Uterus (tissue), 3 donors: ENCODE measurements at regions not wholly inside any gene's neighbourhood (a gene's known extent, or its start where the extent isn't known, plus 50 kb on each side); places are given as distances from the start of the nearest gene placed in this dataset.
"Not testable (repeated sequence)": the region's sequence is repeated elsewhere in the genome, so short reads cannot be mapped to it uniquely, and the experiment has no call there.

Experiments
- DNase-seq, 2 donors: peaks; one replicate each; pipeline ENCODE4 v3.0.0-alpha.2; 2019 to 2020
- H3K27ac ChIP-seq, 2 donors: fragments of 200-600 bp; sonication (generic); 1 replicate in 1 of 2; 2 replicates in 1 of 2; pipeline ENCODE4 v1.5.1; 2016 to 2018
- H3K27me3 ChIP-seq, 2 donors: fragments of 200-600 bp; sonication (generic); one replicate each; pipeline ENCODE4 v1.5.1; 2018 to 2019; ENCODE audit warnings: control low read depth in 1 of 2
- H3K36me3 ChIP-seq, 2 donors: fragments of 200-600 bp; sonication (generic); one replicate each; pipeline ENCODE4 v1.5.1; 2019; ENCODE audit warnings: control low read depth in 1 of 2
- H3K4me1 ChIP-seq, 2 donors: fragments of 200-600 bp; sonication (generic); one replicate each; pipeline ENCODE4 v1.5.1; 2018 to 2019; ENCODE audit warnings: control low read depth in 1 of 2
- H3K4me3 ChIP-seq, 2 donors: fragments of 200-600 bp; sonication (generic); 1 replicate in 1 of 2; 2 replicates in 1 of 2; pipeline ENCODE4 v1.5.1; 2018 to 2019; ENCODE audit warnings: mild to moderate bottlenecking in 1 of 2
- H3K9me3 ChIP-seq, 2 donors: fragments of 200-600 bp; sonication (generic); one replicate each; pipeline ENCODE4 v1.5.1; 2019; ENCODE audit warnings: control low read depth in 1 of 2
- CTCF ChIP-seq, 4 experiments: fragments of 200-600 bp in 2 of 4; fragments of 450-650 bp in 2 of 4; sonication (generic) in 2 of 4; IDR thresholded peaks; one replicate each; pipeline ENCODE4 v1.5.1; 2016 to 2019; ENCODE audit warnings: antibody characterized with exemption in 4 of 4, mild to moderate bottlenecking in 2 of 4, moderate library complexity in 1 of 4
- POLR2A ChIP-seq, 2 donors: fragments of 450-650 bp; IDR thresholded peaks; one replicate each; pipeline ENCODE4 v1.6.1; 2016; ENCODE audit warnings: antibody characterized with exemption in 2 of 2, mild to moderate bottlenecking in 1 of 2, moderate library complexity in 1 of 2
- intact Hi-C: fragments of 100-400 bp; cut with DNase I; formaldehyde crosslinking; loops from one replicate; pipeline ENCODE4 v1.15.1; 2023; ENCODE audit warnings: low total_unique reads
- donor health status: DM: yes; HTN: yes; CAD: no.

DNA sequence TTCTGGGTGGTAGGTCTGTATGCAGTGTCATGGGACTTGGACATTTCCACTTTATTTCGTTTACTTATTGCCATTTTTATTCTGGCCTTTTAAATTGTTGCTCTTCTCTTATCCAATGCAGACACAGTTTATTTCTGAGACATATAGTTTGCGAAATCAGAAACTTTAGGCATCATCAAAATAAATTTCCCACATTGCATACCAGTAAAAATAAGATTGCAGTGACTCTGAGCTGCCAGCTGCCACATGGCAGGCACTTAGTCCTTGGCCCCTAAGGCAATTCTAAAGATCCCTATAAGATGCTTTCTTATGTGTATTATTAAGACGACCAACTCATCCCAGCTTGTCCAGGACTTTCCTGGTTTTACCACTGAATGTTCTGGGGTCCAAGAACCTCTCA lies 81.8 kb upstream of the ANKRD1 start:
- Histone ChIP-seq H3K36me3 (no peaks in the 10 kb centered on the region), H3K4me3 (no peak overlapping the region), H3K27me3 (no peaks in the 10 kb centered on the region), H3K4me1 (no peaks in the 10 kb centered on the region), H3K27ac (no peak overlapping the region), H3K9me3 (no peaks in the 10 kb centered on the region)
- DNase-seq: no peak
- intact Hi-C loops: no loop called here
- TF ChIP-seq POLR2A (IDR thresholded peaks at IDR 0.05) (no peak), CTCF (IDR thresholded peaks at IDR 0.05) (no peak)

DNA sequence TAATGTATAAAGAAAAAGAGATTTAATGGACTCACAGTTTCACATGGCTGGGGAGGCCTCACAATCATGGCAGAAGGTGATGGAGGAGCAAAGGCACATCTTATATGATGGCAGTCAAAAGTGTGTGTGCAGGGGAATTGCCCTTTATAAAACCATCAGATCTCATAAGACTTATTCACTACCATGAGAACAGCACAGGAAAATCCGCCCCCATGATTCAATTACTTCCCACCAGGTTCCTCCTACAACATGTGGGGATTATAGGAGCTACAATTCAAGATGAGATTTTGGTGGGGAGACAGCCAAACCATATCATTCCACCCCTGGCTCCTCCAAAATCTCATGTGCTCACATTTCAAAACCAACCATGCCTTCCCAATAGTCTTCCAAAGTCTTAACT lies 82.5 kb upstream of the ANKRD1 start:
- H3K4me3 ChIP-seq, DNase-seq, intact Hi-C loops, H3K36me3 ChIP-seq, H3K27me3 ChIP-seq, H3K4me1 ChIP-seq, H3K27ac ChIP-seq, H3K9me3 ChIP-seq: not testable (repeated sequence)

DNA sequence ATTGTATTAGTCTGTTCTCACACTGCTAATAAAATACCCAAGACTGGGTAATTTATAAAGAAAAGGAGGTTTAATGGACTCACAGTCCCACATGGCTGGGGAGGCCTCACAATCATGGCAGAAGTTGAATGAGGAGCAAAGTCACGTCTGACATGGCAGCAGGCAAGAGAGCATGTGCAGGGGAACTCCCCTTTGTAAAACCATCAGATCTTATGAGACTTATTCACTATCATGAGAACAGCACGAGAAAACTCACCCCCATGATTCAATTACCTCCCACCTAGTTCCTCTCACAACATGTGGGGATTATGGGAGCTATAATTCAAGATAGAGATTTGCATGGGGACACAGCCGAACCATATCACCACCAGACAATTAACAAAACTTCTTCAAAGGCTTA lies 84.4 kb upstream of the ANKRD1 start:
- H3K4me1 ChIP-seq, H3K9me3 ChIP-seq, H3K27ac ChIP-seq, H3K4me3 ChIP-seq, intact Hi-C loops, DNase-seq, H3K36me3 ChIP-seq, H3K27me3 ChIP-seq: not testable (repeated sequence)

DNA sequence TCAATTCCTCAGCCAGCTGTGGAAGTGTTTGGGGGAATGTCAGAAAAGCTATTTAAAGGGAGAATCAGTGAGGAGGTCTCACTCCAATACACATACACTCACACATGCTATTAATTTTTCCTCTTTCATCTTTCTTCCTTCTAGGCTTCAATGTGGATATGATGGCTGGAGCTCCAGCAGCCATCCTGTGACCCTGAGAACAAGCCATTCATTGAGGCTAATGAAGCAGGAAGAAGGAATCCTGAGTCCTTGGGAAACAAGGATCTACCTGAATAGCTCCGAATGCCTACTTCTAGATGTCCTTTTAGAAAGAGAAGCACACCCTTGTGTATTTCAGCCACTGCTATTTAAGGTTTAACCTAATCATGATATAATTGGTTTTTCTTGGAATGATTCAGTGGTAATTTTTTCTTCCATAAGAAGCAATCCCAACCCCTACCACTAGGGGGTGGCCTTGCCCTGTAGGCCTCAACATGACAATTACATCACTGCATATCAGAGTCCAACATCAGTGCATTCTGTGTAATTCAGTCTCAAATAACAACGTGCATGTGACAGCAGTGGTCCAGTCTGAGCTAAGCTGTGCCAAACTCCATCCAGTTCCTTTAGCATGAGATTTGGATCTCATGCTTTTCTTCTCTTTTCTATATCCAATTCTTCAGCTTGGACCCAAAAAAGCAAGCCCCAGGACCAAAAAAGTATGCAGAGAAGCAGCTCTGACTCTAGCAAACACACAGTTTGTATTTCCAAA lies 85.3 kb upstream of the ANKRD1 start:
- H3K27ac ChIP-seq: no peak overlapping the region
- TF ChIP-seq CTCF (IDR thresholded peaks at IDR 0.05): peak; percentile 78 to 87 (median 84)
- no peak for TF ChIP-seq POLR2A (IDR thresholded peaks at IDR 0.05)
- H3K4me1 ChIP-seq: no peaks in the 10 kb centered on the region
- H3K27me3 ChIP-seq: no peaks in the 10 kb centered on the region
- DNase-seq: peak; percentile 45 to 46
- no peaks in the 10 kb centered on the region for H3K36me3 ChIP-seq
- no peak overlapping the region for H3K4me3 ChIP-seq
- intact Hi-C loops: no loop called here
- no peaks in the 10 kb centered on the region for H3K9me3 ChIP-seq

DNA sequence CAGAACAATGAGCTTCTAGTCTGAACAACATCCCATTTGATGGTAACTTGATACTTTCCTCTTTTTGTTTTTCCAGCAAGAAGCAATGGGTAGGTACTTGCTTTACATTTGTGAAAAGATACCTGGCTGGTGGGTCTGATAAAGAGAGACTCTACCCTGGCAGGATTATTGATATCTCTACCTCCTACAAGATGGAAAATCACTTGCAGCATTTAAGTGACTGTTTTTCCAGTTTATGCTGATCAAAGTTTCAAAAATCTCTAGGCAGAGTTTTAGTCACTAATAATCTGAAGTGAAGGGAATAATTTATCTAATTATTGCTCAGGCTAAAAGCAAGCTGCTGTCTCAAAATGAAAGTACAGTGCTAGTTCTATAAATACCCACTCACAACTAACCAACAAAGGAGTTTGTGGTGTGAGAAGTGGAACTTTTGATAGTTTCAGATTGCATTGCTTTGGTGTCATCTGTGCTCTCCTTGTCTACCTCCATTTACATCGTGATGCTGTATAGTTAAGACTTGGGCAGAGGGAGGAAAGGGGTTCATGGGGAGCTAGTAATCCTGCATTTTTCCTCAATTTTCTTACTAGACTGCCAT lies 86.0 kb upstream of the ANKRD1 start:
- no peaks in the 10 kb centered on the region for H3K4me1 ChIP-seq
- intact Hi-C loops: no loop called here
- no peak for TF ChIP-seq POLR2A (IDR thresholded peaks at IDR 0.05)
- no peak for DNase-seq
- H3K4me3 ChIP-seq: no peak overlapping the region
- H3K9me3 ChIP-seq: no peaks in the 10 kb centered on the region
- no peak overlapping the region for H3K27ac ChIP-seq
- no peaks in the 10 kb centered on the region for H3K36me3 ChIP-seq
- H3K27me3 ChIP-seq: no peaks in the 10 kb centered on the region

- intact Hi-C loops: no loop called here
Measured at GRCh38 chr10:91007655-91008054, 86.8 kb upstream of the ANKRD1 start.

More at GRCh38 chr10:91007655-91008054, 86.8 kb upstream of the ANKRD1 start:
- no peak for DNase-seq
- H3K4me1 ChIP-seq: no peaks in the 10 kb centered on the region
- H3K27me3 ChIP-seq: no peaks in the 10 kb centered on the region
- no peaks in the 10 kb centered on the region for H3K36me3 ChIP-seq
- no peaks in the 10 kb centered on the region for H3K9me3 ChIP-seq
- no peak overlapping the region for H3K4me3 ChIP-seq
- TF ChIP-seq CTCF (IDR thresholded peaks at IDR 0.05): no peak
- no peak for TF ChIP-seq POLR2A (IDR thresholded peaks at IDR 0.05)
- H3K27ac ChIP-seq: no peak overlapping the region
